ENCODE measurements at regions not wholly inside any gene's neighbourhood (a gene's known extent, or its start where the extent isn't known, plus 50 kb on each side); places are given as distances from the start of the nearest gene placed in this dataset.
A peak's percentile ranks its signal among the peaks of the same experiment; 100 is the strongest.

GRCh38 chr13:33978653-33979052 is 160.7 kb downstream of the RFC3 start:
- H3K27ac ChIP-seq, result no peak overlapping the region
- no peaks in the 10 kb centered on the region for H3K4me1 ChIP-seq
- no peak for DNase-seq
- intact Hi-C loops (cut with DNase I), result no loop called here
- TF ChIP-seq POLR2A (IDR thresholded peaks at IDR 0.05), result no peak
- TF ChIP-seq CTCF (IDR thresholded peaks at IDR 0.05), result no peak
- no peaks in the 10 kb centered on the region for H3K9me3 ChIP-seq
- H3K27me3 ChIP-seq, result no peaks in the 10 kb centered on the region
- H3K36me3 ChIP-seq, result no peaks in the 10 kb centered on the region
- 81 to 93% methylated on average over 3 of the region's 3 CpGs for WGBS, 2 donors
- no peak overlapping the region for H3K4me3 ChIP-seq (replicated peaks in 1 of 3)

DNA sequence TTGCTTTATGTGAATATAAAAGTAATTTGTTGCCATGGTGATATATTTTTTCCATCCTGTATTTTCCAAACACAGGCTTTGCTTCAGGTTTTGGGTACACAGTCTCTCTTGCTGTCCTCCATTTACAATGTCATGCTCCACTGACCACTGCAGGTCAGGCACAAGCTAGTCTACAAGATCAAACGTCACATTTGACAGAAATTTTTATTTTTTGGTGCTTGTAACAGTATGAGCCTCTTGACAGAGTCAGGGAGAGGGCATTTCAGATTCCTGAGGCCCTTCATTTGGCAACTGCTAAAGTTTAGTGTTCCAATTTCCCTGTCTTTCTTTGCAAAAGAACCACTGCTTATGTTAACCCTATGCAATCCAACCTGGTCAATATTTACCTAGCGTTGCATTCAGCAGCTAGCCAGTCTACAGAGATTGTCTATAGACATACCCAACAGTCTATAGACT is 175.0 kb downstream of the RFC3 start:
- intact Hi-C loops (cut with DNase I), result no loop called here
- 26 to 36% methylated on average over 2 of the region's 2 CpGs for WGBS, 2 donors
- no peak overlapping the region for H3K27ac ChIP-seq

DNA sequence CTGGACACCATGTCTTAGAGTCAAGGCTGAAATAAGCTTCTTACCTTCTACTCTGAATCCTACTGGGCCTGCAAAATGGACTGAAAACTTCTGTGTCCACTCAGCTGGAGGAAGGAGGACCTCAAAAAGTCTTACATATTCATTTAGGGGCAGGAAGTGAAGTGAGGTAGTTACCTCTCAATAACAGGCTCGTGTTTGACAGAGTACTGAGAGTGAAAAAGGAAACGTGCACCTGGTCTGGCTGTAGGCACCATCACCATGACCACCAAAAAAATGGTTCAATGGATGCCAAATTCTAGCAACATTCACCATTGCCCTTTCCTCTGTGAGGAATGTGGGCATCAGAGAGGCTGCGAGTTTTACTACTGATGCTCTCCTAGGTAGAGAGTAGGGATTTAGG is 176.2 kb downstream of the RFC3 start:
- H3K9me3 ChIP-seq, result no peaks in the 10 kb centered on the region
- WGBS, 2 donors, result 92 to 100% methylated on average over 3 of the region's 3 CpGs
- no peaks in the 10 kb centered on the region for H3K36me3 ChIP-seq
- H3K4me1 ChIP-seq, result peaks cover 8 to 21% of the 10 kb centered on the region in 2 donors
- intact Hi-C loops (cut with DNase I), result no loop called here
- H3K4me3 ChIP-seq (replicated peaks in 1 of 3), result no peak overlapping the region
- no peaks in the 10 kb centered on the region for H3K27me3 ChIP-seq
- no peak overlapping the region for H3K27ac ChIP-seq
- no peak for TF ChIP-seq CTCF (IDR thresholded peaks at IDR 0.05)
- TF ChIP-seq POLR2A (IDR thresholded peaks at IDR 0.05), result no peak
- DNase-seq, result no peak

More for the DNA sequence above, 175.0 kb downstream of the RFC3 start:
- H3K36me3 ChIP-seq, result no peaks in the 10 kb centered on the region
- peak in 1 of 2 donors; percentile 27 for DNase-seq
- no peaks in the 10 kb centered on the region for H3K9me3 ChIP-seq
- H3K4me3 ChIP-seq (replicated peaks in 1 of 3), result no peak overlapping the region
- peaks cover 8 to 21% of the 10 kb centered on the region in 2 donors for H3K4me1 ChIP-seq
- no peaks in the 10 kb centered on the region for H3K27me3 ChIP-seq
- no peak for TF ChIP-seq CTCF (IDR thresholded peaks at IDR 0.05)
- TF ChIP-seq POLR2A (IDR thresholded peaks at IDR 0.05), result no peak

DNA sequence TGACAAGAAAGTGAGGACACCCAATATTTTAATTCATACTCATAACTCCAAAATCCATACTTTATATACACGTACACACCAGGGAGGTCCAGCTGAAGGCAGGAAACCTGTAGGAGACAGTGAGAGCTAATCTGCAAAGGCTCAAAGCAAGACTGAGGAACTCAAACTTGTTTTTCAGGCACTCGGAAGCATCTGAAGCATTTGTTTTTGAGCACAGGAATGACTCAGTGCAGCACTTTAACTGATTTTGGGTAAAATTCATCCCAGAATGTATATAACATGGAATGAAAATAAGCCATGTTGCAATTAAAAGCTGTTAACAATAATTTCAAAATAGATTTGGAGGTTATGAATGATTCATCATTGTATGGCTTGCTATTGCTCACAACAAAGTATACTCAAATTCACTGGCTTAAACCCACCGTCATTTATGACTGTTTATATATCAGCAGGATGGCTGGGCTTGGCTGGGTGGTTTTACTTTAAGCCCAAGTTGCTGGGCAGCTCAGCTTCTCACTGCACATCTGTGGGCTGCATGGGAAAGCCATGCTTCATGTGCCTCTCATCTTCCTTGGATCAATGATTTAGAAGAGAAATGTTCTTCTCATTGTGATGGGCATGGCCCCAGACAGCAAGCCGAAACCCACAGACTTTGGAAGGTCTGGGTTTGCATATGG is 177.0 kb downstream of the RFC3 start:
- TF ChIP-seq POLR2A (IDR thresholded peaks at IDR 0.05), result no peak
- no peak for TF ChIP-seq CTCF (IDR thresholded peaks at IDR 0.05)
- Histone ChIP-seq H3K4me1 (peaks cover 13 to 26% of the 10 kb centered on the region in 2 donors), H3K27me3 (no peaks in the 10 kb centered on the region), H3K27ac (no peak overlapping the region), H3K36me3 (no peaks in the 10 kb centered on the region), H3K4me3 (replicated peaks in 1 of 3) (no peak overlapping the region), H3K9me3 (no peaks in the 10 kb centered on the region)
- DNase-seq, result no peak
- intact Hi-C loops (cut with DNase I), result no loop called here
- WGBS, 2 donors, result 94% methylated on average over 4 of the region's 4 CpGs

GRCh38 chr13:33996636-33997035 is 178.7 kb downstream of the RFC3 start:
- TF ChIP-seq POLR2A (IDR thresholded peaks at IDR 0.05), result no peak
- no peak for TF ChIP-seq CTCF (IDR thresholded peaks at IDR 0.05)
- Histone ChIP-seq H3K4me3 (replicated peaks in 1 of 3) (no peak overlapping the region), H3K27me3 (no peaks in the 10 kb centered on the region), H3K36me3 (no peaks in the 10 kb centered on the region), H3K4me1 (peaks cover 27 to 34% of the 10 kb centered on the region in 2 donors), H3K9me3 (no peaks in the 10 kb centered on the region), H3K27ac (no peak overlapping the region)
- intact Hi-C loops (cut with DNase I), result no loop called here
- DNase-seq, result no peak
- 92 to 97% methylated on average over 7 of the region's 7 CpGs for WGBS, 2 donors

Measured in thyroid gland (tissue), 4 donors.